Hippocampal formation (tissue), 2 donors: ENCODE measurements at regions not wholly inside any gene's neighbourhood (a gene's known extent, or its start where the extent isn't known, plus 50 kb on each side); places are given as distances from the start of the nearest gene placed in this dataset.
"Not testable (repeated sequence)": the region's sequence is repeated elsewhere in the genome, so short reads cannot be mapped to it uniquely, and the experiment has no call there.

Source experiments
- DNase-seq, 2 donors: peaks; one replicate each; lab custom pipeline; 2025; lab: John Stamatoyannopoulos, UW

DNA sequence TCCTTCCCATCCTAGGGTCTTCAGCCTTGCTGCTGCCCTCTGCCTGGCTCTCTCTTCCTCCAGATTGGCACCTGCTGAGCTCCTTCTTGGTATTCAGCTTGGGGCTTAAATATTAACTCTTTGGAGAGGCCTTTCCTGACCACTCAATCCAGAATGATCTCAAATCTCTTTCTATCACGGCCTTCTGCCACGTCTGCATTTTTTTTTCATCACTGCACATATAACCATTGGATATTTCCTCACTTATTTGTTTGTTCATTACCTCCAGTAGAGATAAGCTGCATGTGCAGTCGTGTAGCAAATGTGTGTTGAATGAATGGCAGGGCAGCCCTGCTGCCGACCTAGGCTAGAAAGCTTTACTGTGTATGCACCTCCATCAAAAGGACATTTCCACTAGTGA is 51.6 kb upstream of the MPP7 start:
- no peak for DNase-seq

DNA sequence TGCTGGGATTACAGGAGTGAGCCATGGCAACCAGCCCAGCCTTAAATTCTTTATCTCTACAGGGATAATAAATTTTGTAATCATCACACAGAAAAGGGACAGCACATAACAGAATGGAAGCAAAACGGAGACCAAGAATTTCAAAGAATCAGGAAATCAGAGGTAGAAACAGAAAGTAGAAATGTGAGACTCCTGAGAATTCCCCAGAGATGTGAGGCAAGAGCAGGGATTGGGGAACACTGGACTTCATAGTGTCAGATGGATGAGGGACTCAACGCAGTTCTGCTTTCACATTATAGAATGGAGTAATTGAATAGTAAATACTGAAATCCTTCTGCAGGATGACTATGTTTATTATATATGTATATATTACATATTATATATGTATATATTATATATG is 52.5 kb upstream of the MPP7 start:
- no peak for DNase-seq

DNA sequence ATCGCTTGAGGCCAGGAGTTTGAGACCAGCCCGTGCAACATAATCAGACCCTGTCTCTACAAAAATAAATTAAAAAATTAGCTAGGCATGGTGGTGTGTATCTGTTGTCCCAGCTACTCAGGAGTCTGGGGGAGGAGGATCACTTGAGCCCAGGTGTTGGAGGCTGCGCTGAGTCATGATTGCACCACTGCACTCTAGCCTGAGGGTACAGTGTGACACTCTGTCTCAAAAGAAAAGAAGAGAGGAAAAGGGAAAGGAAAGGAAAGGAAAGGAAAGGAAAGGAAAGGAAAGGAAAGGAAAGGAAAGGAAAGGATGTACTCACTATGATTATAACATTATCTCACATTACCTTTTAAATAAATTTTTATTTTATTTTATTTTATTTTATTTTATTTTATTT is 56.5 kb upstream of the MPP7 start:
- no peak for DNase-seq

DNA sequence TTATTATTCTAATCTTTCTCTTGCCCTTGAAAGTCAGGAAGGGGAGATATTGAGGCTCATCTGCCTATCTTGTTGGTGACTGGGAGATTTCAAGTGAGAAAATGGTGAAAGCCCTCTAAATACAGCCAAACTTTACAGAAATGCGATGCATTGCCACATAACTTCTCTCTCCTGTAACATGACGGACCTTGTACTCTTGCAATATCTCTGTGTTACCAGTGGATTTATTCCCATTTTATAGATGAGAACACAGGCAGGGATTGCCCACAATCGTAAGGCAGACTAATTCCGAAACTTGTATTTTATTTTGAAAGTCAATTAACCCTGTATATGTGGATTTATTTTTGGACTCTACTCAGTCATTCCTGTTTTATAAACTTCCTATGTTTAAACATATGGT is 57.3 kb upstream of the MPP7 start:
- no peak for DNase-seq

DNA sequence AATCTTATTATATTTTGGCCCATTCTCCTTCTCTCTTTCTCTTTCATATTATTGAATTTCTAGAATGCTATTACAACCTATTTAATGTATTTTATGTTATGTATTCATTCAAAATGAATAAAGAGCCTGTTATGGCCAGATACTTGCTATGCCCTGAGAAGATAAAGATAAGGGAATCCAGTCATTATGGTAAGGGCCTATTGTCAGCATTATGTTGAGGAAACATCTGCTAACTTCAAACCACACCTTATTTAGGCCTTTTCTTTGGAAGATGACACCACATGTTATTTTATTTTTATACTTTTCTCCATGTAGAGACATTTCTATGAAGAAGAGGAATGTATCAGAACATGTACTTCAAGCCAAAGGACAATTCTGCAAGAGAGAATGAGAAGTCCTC is 60.5 kb upstream of the MPP7 start:
- DNase-seq = no peak

DNA sequence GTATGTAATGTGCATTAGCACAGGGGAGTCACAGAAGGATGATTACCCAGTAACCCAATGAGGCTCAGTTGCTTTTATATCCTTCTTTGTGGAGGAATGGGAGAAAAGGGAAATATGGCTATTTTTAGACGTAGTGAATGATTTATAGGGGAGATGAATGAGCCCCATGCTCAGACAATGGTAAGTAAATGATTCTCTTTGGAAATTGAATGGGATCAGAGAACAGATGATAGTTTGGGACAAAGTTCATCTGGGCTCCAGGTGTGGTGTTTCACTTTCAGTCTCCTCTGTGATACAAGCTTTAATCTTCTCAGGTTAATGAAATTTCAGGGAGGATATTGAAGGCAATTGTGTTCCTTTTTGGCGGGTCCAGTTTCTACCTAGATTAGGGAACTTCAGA is 63.0 kb upstream of the MPP7 start:
- DNase-seq = no peak

DNA sequence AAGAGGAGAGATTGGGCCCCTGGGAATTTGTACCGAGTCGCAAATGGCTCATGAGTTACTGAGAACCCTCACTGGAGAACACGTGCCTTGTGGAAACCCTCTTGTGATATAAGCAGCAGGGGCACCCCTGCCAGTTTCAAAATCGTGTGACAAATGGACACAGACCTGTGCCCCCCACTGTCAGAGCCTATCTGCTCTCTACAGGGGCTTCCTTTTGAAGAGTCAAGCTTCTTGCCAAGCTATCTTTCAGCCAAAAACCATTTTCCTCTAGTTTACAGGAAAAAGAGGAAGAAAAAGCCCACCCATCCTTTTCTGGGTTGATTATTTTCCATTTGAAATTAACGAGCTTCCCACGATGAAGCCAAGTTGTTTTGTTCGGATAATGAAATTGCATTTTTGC is 64.1 kb upstream of the MPP7 start:
- no peak for DNase-seq

DNA sequence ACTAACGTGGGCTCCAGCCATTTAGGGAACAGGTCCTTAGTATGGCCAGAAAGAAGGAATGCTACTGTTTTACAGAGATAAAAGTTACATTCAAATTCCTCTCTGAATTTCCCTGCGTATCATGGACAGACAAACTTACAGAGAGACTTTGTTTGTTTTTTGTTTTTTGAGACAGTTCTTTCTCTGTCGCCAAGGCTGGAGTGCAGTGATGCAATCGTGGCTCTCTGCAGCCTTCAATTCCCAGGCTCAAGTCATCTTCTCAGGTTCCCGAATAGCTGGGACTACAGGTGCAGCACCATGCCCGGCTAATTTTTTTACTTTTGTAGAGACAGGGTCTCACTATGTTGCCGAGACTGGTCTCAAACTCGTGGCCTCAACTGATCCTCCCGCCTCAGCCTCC is 64.5 kb upstream of the MPP7 start:
- no peak for DNase-seq

DNA sequence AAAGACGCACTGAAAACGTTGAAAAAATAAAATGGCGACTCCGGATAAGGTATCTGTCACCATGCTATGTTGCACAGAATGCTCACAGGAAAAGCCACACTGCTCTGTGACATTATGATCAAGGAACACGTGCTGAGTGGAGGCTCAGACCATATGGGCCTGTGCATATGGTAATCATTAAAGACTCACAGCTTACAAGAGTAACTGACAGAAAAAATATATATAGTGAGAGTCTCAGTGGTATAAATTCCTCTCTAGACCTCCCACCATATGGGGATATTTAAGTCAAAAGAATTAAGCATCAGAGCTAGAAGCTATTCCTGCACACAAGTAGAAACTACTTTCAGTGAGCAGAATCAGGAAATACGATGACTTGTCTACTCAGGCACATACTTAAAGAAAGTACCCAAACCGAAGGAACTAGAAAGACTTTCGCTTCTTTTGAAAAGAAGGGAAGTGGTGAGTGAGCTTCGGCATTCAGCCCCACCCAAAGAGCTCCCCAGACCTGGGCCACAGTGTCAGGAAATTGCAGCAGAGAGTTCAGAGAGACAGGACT is 65.1 kb upstream of the MPP7 start:
- no peak for DNase-seq

DNA sequence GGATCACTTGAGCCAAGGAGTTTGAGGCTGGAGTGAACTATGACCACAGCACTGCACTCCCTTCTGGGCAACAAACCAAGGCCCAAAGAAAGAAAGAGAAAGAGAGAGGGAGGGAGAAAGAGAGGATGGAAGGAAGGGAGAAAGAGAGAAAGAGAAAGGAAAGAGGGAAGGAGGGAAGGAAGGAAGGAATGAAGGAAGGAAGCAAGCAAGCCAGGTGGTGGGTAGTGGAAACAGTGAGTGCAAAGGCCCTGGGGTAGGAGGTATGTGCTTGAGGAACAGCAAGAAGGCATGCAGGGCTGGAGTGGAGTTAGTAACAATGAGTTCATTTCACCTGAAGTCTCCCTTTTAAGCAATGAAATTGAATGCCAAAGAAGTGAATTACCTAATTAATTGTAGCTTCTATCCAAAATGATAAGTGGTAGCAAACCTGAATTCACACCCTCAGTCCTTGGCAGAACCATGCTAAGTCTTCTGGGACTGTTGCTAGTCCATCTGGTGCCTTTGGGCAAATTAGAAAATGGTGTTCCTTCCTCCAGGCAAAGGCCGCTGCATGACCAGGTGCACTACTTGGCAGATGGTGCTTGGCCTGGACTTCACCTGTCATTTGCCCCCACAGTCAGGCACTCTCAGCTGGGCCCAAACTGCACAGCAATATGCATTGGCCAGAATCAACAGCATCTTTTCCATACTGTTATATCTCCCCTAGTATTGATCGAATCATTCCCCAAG is 67.4 kb upstream of the MPP7 start:
- DNase-seq = no peak

DNA sequence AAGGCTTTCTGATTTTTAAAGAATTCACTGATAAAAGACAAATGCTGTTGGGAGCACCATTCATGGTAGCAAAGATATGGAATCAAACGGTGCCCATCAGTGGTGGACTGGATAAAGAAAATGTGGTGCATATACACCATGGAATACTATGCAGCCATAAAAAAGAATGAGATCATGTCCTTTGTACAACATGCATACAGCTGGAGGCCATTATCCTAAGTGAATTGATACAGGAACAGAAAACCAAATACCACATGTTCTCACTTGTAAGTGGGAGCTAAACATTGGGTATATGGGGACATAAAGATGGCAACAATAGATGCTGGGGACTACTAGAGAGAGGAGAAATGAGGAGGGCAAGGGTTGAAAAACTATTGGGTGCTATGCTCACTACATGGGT is 68.8 kb upstream of the MPP7 start:
- DNase-seq = not testable (repeated sequence)

DNA sequence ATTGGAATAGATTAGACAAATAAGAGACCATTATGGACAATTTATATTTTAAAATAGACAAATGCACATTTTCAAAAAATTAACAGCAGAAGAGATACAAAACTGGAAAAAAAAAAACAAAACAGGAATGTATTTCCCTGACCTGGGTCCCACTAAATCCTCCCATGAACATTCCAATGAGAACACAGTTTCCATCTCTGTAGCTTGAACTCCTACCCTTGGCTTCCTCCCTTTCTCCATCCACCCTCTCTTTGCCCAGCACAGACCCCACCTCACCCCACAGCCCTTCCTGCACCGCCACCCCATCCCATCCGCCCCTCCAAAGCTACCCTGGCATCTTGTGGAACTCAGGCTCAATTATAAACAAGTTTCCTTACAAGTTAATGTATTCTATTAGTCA is 71.2 kb upstream of the MPP7 start:
- no peak for DNase-seq

DNA sequence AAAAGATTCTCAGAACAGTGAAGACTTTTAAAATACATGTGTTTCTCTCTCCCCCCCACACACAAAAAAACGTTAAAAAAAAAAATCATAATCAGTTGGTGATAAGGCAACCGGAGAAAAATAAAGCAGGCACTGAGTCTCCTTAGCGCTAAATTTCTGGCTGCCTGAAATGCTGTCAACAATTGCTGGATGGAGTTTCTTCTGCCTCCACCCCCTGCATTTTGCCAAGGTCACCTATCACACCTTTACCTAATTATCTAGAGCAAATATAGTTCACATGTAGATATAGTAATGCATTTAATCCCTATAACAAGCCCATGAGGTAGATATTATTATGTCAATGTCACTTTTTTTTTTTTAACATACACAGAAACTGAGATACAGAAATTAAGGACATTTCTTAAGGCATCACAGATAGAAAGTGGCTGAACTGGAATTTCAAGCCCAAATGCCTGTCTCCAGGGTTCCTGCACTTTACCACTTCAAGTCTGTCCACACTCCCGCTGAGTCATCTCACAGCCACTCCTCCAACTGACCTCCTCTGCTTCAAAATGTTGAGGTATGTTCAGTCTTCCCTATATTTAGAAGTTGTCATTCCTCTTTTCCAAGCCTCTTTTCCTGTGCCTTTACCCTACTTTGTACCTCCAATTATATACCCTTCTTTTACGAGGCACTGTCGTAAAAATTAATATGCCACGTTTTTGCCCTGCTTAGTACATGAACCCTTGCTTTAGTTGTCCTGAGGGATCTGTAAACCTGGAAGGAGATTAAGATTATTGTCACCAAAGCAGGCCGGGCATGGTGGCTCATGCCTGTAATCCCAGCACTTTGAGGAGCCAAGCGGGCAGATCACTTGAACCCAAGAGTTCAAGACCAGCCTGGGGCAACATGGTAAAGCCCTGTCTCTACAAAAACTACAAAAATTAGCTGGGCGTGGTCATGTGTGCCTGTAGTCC is 72.8 kb upstream of the MPP7 start:
- no peak for DNase-seq

DNA sequence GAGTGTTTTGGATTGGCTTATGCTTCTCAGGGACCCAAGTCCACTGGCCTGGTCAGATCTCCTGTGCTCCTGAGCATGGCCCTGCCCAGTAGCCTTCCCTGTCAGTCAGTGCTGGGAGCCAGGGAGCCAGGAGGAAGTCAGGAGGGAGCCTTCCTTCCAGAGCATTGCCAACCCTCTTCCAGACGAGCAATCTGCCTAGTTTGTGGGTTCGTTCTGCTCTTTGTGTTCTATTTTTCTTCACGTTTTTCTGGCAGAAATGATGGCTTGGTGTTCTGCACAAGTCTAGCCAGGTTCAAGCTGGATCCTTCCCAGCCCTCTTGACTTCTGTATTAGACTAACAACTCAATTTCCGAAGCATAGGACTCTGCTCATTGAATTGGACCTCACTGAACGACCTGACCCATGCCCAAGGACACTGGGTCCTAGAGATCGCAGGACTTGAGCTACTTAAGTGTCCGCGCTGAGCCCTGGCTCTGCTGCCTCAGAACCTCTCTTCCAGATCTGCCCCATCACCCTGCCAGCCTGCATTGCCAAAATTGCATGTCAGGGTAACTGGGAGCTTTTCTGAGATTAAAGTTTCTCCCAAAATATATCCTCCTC is 76.2 kb upstream of the MPP7 start:
- DNase-seq = no peak

DNA sequence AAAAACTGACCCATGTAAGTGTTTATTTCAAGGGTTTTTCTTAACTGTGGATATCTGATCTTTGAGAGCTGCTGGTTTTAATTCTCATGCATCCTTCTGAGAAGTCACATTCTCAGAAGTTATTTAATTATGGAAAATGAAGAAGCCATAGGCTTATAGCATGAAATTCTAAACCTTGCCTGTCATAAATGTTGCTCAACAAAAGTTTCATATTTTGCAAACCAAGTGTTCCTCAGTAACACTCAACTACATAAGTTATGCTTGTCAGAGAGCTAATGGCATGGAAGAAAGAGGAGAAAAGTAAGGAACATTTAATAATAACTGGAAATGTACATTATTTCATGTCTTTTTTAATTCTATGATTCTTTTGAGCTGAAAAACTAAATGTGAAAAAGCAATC is 78.6 kb upstream of the MPP7 start:
- DNase-seq = no peak

DNA sequence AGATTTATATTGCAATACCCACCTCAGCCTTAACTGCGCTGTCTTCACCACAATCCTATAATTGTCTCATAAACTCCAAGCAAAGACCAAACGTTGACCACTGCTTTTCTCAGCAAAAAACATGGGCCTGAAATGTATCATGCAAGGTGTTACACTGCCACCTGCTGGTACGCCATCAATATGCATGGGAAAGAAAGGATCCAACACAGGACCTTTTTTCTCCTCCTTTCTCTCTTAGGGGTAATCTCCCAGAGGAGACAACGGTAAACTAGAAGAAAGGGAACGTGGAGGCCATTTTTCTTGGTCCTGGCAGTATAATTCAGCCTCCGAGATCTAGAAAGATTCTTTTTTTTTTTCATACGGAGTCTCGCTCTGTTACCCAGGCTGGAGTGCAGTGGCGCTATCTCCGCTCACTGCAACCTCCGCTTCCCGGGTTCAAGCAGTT is 79.1 kb upstream of the MPP7 start:
- peak; percentile 37 to 64 for DNase-seq

DNA sequence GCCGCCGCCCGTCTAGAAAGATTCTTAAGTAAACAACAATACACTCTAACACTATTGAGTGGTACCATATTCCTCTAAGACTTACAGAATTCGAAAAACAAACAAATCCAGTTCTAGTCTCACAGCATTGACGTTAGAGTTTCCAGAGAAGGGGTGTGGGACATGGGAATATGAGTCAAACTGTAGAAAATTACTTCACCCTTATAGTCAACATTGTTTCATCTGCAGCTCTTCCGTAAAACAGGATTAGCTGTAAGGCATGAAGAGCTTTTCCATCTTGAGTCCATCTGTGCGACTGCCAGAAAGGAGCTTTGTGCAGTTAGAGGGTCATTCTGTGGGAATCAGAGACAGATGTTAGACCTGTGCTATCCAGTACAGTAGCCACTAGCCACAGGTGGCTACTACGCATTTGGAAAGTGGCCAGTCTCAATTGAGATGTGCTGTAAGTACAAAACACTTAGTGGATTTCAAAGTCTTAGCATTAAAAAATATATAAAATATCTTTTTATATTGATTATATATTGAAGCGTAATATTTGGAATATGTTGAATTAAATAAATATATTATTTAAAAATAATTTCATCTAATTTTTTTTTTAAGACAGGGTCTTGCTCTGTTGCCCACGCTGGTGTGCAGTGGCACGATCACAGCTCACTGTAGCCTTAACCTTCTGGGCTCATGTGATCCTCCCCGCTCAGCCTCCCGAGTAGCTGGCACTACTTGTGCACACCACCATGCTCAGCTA is 79.8 kb upstream of the MPP7 start:
- DNase-seq = no peak

DNA sequence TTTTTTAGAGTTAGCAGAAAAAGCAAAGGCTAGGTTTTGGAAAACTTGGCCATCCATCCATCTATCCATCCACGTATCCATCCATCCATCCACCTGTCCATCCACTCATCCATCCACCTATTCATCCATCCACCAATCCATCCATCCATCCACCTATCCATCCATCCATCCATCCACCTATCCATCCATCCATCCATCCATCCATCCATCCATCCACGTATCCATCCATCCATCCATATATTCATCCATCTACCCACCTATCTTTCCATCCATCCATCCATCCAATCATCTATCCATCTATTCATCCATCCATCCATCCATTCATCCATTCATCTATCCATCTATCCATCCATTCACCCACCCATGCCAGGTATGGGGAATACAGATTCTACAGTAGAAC is 81.7 kb upstream of the MPP7 start:
- DNase-seq = no peak

DNA sequence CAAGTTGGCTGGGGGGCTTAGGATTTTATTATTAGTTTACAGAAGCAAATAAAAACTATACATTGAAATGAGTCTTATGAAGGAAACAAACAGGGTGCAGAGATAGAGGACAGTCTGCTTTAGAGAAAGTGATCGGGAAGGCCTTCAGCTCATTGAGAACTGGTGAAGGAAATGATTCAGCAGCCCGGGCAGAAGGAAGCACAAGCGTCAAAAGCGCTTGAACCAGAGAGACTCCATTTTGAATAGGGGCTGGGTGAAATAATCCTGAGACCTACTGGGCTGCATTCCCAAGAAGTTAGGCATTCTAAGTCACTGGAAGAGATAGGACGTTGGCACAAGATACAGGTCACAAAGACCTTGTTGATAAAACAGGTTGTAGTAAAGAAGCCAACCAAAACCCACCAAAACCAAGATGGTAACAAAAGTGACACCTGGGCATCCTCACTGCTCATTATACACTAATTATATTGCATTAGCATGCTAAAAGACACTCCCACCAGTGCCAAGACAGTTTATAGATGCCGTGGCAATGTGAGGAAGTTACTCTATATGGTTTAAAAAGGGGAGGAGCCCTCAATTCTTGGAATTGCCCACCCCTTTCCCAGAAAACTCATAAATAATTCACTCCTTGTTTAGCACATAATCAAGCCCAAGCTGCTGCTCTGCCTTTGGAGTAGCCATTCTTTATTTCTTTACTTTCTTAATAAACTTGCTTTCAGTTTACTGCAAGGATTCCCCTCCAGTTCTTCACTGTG is 83.1 kb upstream of the MPP7 start:
- no peak for DNase-seq

DNA sequence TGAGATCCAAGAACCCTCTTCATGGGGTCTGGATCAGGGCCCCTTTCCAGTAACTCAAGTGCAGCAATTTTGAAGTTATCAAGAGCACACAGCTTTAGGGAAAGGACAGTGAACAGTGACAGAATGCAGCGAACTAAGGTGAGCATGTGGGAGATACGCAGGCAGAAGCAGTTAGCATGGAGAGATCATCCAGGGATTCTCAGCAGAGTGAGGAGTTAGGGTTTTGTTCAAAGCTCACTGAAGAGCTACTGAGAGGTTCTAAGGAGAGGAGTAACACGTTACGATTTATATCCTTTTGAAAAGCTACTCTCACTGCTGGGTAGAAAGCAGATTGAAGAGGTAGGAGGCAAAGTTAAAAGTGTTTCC is 83.6 kb upstream of the MPP7 start:
- no peak for DNase-seq

DNA sequence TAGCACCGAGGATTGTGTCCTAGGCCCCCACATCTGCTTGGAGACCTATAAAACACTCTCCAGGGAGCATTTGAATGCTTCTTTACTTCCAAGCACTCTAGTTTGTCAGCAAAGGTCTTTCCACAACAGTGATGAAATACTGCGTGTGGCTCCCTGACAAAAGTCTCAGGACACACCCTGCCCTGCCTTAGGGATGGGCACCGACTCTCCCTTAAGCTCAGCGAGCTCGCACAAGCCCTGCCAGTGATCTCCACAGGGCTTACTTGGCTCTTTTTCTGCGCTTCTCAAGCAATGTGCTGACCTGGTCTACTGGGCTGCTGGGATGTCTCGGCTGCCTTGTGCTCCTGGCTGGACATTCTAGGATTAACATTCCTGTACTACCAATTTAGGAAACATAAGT is 84.3 kb upstream of the MPP7 start:
- no peak for DNase-seq
